Stomach (tissue), 4 donors: ENCODE measurements at regions not wholly inside any gene's neighbourhood (a gene's known extent, or its start where the extent isn't known, plus 50 kb on each side); places are given as distances from the start of the nearest gene placed in this dataset.

Source experiments
- CTCF ChIP-seq, 7 experiments: fragments of 450-650 bp in 4 of 7; fragments of 200-600 bp in 3 of 7; sonication (generic) in 3 of 7; IDR thresholded peaks; one replicate each; pipeline ENCODE4 v1.5.1; 2016 to 2019; ENCODE audit warnings: antibody characterized with exemption in 7 of 7, control low read depth in 2 of 7, mild to moderate bottlenecking in 1 of 7
- EP300 ChIP-seq: sonication (generic); formaldehyde crosslinking; IDR thresholded peaks from one replicate; pipeline ENCODE4 v1.6.1; 2017; ENCODE audit warnings: antibody characterized with exemption
- POLR2A ChIP-seq, 4 donors: fragments of 450-650 bp; IDR thresholded peaks; one replicate each; pipeline ENCODE4 v1.6.1; 2016; ENCODE audit warnings: antibody characterized with exemption in 4 of 4, control low read depth in 2 of 4, mild to moderate bottlenecking in 1 of 4, moderate library complexity in 1 of 4
- POLR2AphosphoS5 ChIP-seq, 3 donors: sonication (generic); formaldehyde crosslinking; IDR thresholded peaks; one replicate each; pipeline ENCODE4 v1.6.1; 2016; ENCODE audit warnings: antibody characterized with exemption in 3 of 3

DNA sequence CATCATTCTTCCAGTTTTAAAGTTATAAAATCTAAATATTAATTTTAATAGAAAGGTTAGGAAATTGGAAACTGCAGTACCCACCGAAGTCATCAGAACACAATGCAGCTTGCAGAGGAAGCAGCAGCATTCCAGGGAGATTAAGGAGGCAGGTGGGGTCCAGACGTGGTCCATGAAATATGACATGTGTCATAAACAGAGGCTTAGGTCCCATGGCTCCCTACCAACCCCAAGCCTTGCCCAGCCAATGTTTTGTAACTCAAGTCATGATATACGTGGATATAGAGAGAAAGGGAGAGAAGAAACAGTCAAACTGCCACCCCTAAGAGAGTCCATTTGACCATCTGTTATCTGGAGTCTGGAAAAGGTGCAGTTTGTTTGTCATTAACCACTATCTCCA lies 670.0 kb downstream of the TOX3 start:
- TF ChIP-seq CTCF (IDR thresholded peaks at IDR 0.05): no peak
- TF ChIP-seq POLR2AphosphoS5 (IDR thresholded peaks at IDR 0.05): no peak
- no peak for TF ChIP-seq EP300
- TF ChIP-seq POLR2A (IDR thresholded peaks at IDR 0.05): no peak
